ENCODE measurements at regions not wholly inside any gene's neighbourhood (a gene's known extent, or its start where the extent isn't known, plus 50 kb on each side); places are given as distances from the start of the nearest gene placed in this dataset.

GRCh38 chr13:47409778-47410177, 512.9 kb upstream of the HTR2A start:
- no peak overlapping the region for H3K27ac ChIP-seq (ENCODE audit: low read depth, low read length)
- no peaks in the 10 kb centered on the region for H3K9me2 ChIP-seq (replicated peaks; ENCODE audit: insufficient read depth, low read length)
- H3K4me3 ChIP-seq (ENCODE audit: insufficient read depth, low read length, poor library complexity, severe bottlenecking), result no peak overlapping the region
- no peak overlapping the region for H2AFZ ChIP-seq (ENCODE audit: low read depth, low read length, severe bottlenecking)
- H4K20me1 ChIP-seq (ENCODE audit: low read depth, low read length), result no peaks in the 10 kb centered on the region
- no peaks in the 10 kb centered on the region for H3K36me3 ChIP-seq (ENCODE audit: low read length)
- no peaks in the 10 kb centered on the region for H3K9me3 ChIP-seq (ENCODE audit: insufficient read depth, low read length)
- TF ChIP-seq EZH2phosphoT487 (conservative IDR thresholded peaks at IDR 0.05; ENCODE audit: low read length), result no peak
- no peak for TF ChIP-seq CTCF (IDR thresholded peaks at IDR 0.05; ENCODE audit: insufficient read depth, low read length, poor library complexity, severe bottlenecking)
- H3K79me2 ChIP-seq (ENCODE audit: insufficient read depth, low read length), result no peaks in the 10 kb centered on the region
- no peaks in the 10 kb centered on the region for H3F3A ChIP-seq (ENCODE audit: insufficient read depth)
- H3K27me3 ChIP-seq (ENCODE audit: low read length), result no peaks in the 10 kb centered on the region
- H3K9ac ChIP-seq (ENCODE audit: low read length), result no peak overlapping the region
- no peak overlapping the region for H3K4me2 ChIP-seq (ENCODE audit: low read depth, low read length, poor library complexity, severe bottlenecking)

- Histone ChIP-seq H3K4me2 (ENCODE audit: low read depth, low read length, poor library complexity, severe bottlenecking) (no peak overlapping the region), H3K9ac (ENCODE audit: low read length) (no peak overlapping the region), H3K4me3 (ENCODE audit: insufficient read depth, low read length, poor library complexity, severe bottlenecking) (no peak overlapping the region), H3K27ac (ENCODE audit: low read depth, low read length) (no peak overlapping the region), H3K36me3 (ENCODE audit: low read length) (no peaks in the 10 kb centered on the region), H3F3A (ENCODE audit: insufficient read depth) (no peaks in the 10 kb centered on the region), H3K9me2 (replicated peaks; ENCODE audit: insufficient read depth, low read length) (no peaks in the 10 kb centered on the region), H2AFZ (ENCODE audit: low read depth, low read length, severe bottlenecking) (no peak overlapping the region), H3K27me3 (ENCODE audit: low read length) (no peaks in the 10 kb centered on the region), H3K79me2 (ENCODE audit: insufficient read depth, low read length) (no peaks in the 10 kb centered on the region), H3K9me3 (ENCODE audit: insufficient read depth, low read length) (no peaks in the 10 kb centered on the region), H4K20me1 (ENCODE audit: low read depth, low read length) (no peaks in the 10 kb centered on the region)
- no peak for TF ChIP-seq CTCF (IDR thresholded peaks at IDR 0.05; ENCODE audit: insufficient read depth, low read length, poor library complexity, severe bottlenecking)
Observed at GRCh38 chr13:47408546-47409319, 511.9 kb upstream of the HTR2A start.

GRCh38 chr13:47407808-47408207, 511.0 kb upstream of the HTR2A start:
- no peak overlapping the region for H3K27ac ChIP-seq (ENCODE audit: low read depth, low read length)

More at GRCh38 chr13:47407808-47408207, 511.0 kb upstream of the HTR2A start:
- Histone ChIP-seq H3K36me3 (ENCODE audit: low read length) (no peaks in the 10 kb centered on the region), H2AFZ (ENCODE audit: low read depth, low read length, severe bottlenecking) (no peak overlapping the region), H3K79me2 (ENCODE audit: insufficient read depth, low read length) (no peaks in the 10 kb centered on the region), H3K9me3 (ENCODE audit: insufficient read depth, low read length) (no peaks in the 10 kb centered on the region), H3K27me3 (ENCODE audit: low read length) (no peaks in the 10 kb centered on the region), H3K9ac (ENCODE audit: low read length) (no peak overlapping the region), H3K4me2 (ENCODE audit: low read depth, low read length, poor library complexity, severe bottlenecking) (no peak overlapping the region), H3K9me2 (replicated peaks; ENCODE audit: insufficient read depth, low read length) (no peaks in the 10 kb centered on the region), H3K4me3 (ENCODE audit: insufficient read depth, low read length, poor library complexity, severe bottlenecking) (no peak overlapping the region), H4K20me1 (ENCODE audit: low read depth, low read length) (no peaks in the 10 kb centered on the region), H3F3A (ENCODE audit: insufficient read depth) (no peaks in the 10 kb centered on the region)
- TF ChIP-seq CTCF (IDR thresholded peaks at IDR 0.05; ENCODE audit: insufficient read depth, low read length, poor library complexity, severe bottlenecking) (no peak), EZH2phosphoT487 (conservative IDR thresholded peaks at IDR 0.05; ENCODE audit: low read length) (no peak)
